A549 (cell line): ENCODE measurements at regions not wholly inside any gene's neighbourhood (a gene's known extent, or its start where the extent isn't known, plus 50 kb on each side); places are given as distances from the start of the nearest gene placed in this dataset.

Experiments
- ATAC-seq, 2 experiments: fragments of 200-7000 bp in 1 of 2; fragments of >200 bp in 1 of 2; cut with Nextera tagmentation in 1 of 2; cut with Tn5 transposase in 1 of 2; 3 replicates each; pipeline versions ENCODE4 v1.8.0 to v1.9.1; 2018 to 2020; ENCODE audit warnings: mild to moderate bottlenecking in 1 of 2, moderate library complexity in 1 of 2
- CTCF ChIA-PET: fragments of 300-600 bp; sonication (Branson Sonifier 250); formaldehyde crosslinking; extraction: SDS; loops from one replicate; lab custom pipeline; 2021; ENCODE audit warnings: antibody characterized with exemption, inconsistent platforms; lab: Yijun Ruan, JAX
- POLR2A ChIA-PET: fragments of 350-600 bp; formaldehyde crosslinking; extraction: SDS; loops from one replicate; lab custom pipeline; 2021; ENCODE audit warnings: antibody characterized with exemption, inconsistent platforms; lab: Yijun Ruan, JAX
- DNase-seq, 2 experiments: peaks; one replicate each; pipeline versions ENCODE4 v3.0.0 to v3.0.0-alpha.2; 2011 to 2016; ENCODE audit warnings: low read depth in 1 of 2, low spot score in 1 of 2
- FAIRE-seq: peaks from 2 replicates; lab custom pipeline; 2011; peaks lifted over from hg19 to GRCh38; lab: Jason Lieb, UNC
- H3K27ac ChIP-seq, 2 experiments: fragments of >200 bp; sonication (Bioruptor Twin); formaldehyde crosslinking; 3 replicates each; pipeline ENCODE4 v1.5.1; 2016 to 2017
- H3K4me1 ChIP-seq: fragments of >200 bp; sonication (Bioruptor Twin); formaldehyde crosslinking; 3 replicates; pipeline ENCODE4 v1.6.1; 2016
- H3K4me2 ChIP-seq: fragments of >200 bp; sonication (Bioruptor Twin); formaldehyde crosslinking; 3 replicates; pipeline ENCODE4 v1.6.1; 2016
- H3K4me3 ChIP-seq: fragments of >200 bp; sonication (Bioruptor Twin); formaldehyde crosslinking; 3 replicates; pipeline ENCODE4 v1.5.1; 2016
- H3K9me3 ChIP-seq: fragments of >200 bp; sonication (Bioruptor Twin); formaldehyde crosslinking; 3 replicates; pipeline ENCODE4 v1.6.1; 2016
- CHD2 ChIP-seq: fragments of 150-350 bp; IDR thresholded peaks from 2 replicates; pipeline ENCODE4 v1.6.1; 2014; ENCODE audit warnings: low read length; ENCODE audit not compliant: partially characterized antibody
- CHD4 ChIP-seq: fragments of 200-600 bp; sonication (generic); IDR thresholded peaks from 2 replicates; pipeline ENCODE4 v1.6.1; 2016; ENCODE audit warnings: antibody characterized with exemption, mild to moderate bottlenecking, borderline replicate concordance
- E2F6 ChIP-seq: IDR thresholded peaks from 2 replicates; pipeline ENCODE4 v1.6.1; 2012; ENCODE audit warnings: low read depth, borderline replicate concordance
- EHMT2 ChIP-seq: fragments of 200-600 bp; sonication (generic); IDR thresholded peaks from 2 replicates; pipeline ENCODE4 v1.6.1; 2016; ENCODE audit warnings: antibody characterized with exemption, low read depth, mild to moderate bottlenecking, moderate library complexity
- GATA3 ChIP-seq: IDR thresholded peaks from 2 replicates; pipeline ENCODE4 v1.6.1; 2012; ENCODE audit warnings: borderline replicate concordance
- HDAC2 ChIP-seq: fragments of 200-600 bp; sonication (generic); IDR thresholded peaks from 2 replicates; pipeline ENCODE4 v1.6.1; 2016
- HMGXB4 ChIP-seq: fragments of 250-450 bp; sonication (Bioruptor Pico); IDR thresholded peaks from 2 replicates; pipeline ENCODE4 v1.5.0; 2021; ENCODE audit warnings: mild to moderate bottlenecking, moderate library complexity, borderline replicate concordance
- HOXA7 ChIP-seq: fragments of 250-450 bp; sonication (Bioruptor Pico); IDR thresholded peaks from 2 replicates; pipeline ENCODE4 v1.5.0; 2020; ENCODE audit warnings: mild to moderate bottlenecking, moderate library complexity
- MAFK ChIP-seq: fragments of 450-650 bp; IDR thresholded peaks from 2 replicates; pipeline ENCODE4 v1.6.1; 2014; ENCODE audit not compliant: partially characterized antibody
- MAZ ChIP-seq: fragments of 150-350 bp; IDR thresholded peaks from 2 replicates; pipeline ENCODE4 v1.6.1; 2014; ENCODE audit warnings: antibody characterized with exemption, low read depth, low read length, borderline replicate concordance
- NFE2L2 ChIP-seq: fragments of 150-350 bp; conservative IDR thresholded peaks from 2 replicates; pipeline ENCODE4 v1.6.1; 2014; ENCODE audit warnings: low read length
- NPAS2 ChIP-seq: fragments of 250-450 bp; sonication (Bioruptor Pico); IDR thresholded peaks from 2 replicates; pipeline ENCODE4 v1.8.0; 2022; ENCODE audit warnings: mild to moderate bottlenecking, moderate library complexity, borderline replicate concordance
- NR3C1 ChIP-seq: fragments of >200 bp; sonication (Bioruptor Twin); formaldehyde crosslinking; IDR thresholded peaks from 3 replicates; pipeline ENCODE4 v1.6.1; 2017
- RARB ChIP-seq: fragments of 250-450 bp; sonication (Bioruptor Pico); IDR thresholded peaks from 2 replicates; pipeline ENCODE4 v1.8.0; 2021; ENCODE audit warnings: mild to moderate bottlenecking, moderate library complexity
- RFX5 ChIP-seq: fragments of 450-650 bp; IDR thresholded peaks from 2 replicates; pipeline ENCODE4 v1.7.1; 2014; ENCODE audit warnings: antibody characterized with exemption, mild to moderate bottlenecking, moderate library complexity
- RNF2 ChIP-seq: fragments of 200-600 bp; sonication (generic); IDR thresholded peaks from 2 replicates; pipeline ENCODE4 v1.6.1; 2016; ENCODE audit warnings: low read depth, mild to moderate bottlenecking, antibody characterized with exemption, moderate library complexity, borderline replicate concordance
- SREBF2 ChIP-seq: fragments of 450-650 bp; IDR thresholded peaks from 2 replicates; pipeline ENCODE4 v1.6.1; 2014; ENCODE audit warnings: mild to moderate bottlenecking, moderate library complexity
- TFCP2L1 ChIP-seq: fragments of 250-450 bp; sonication (Bioruptor Pico); IDR thresholded peaks from 2 replicates; pipeline ENCODE4 v1.5.0; 2021; ENCODE audit warnings: mild to moderate bottlenecking
- TP53 ChIP-seq: fragments of 250-450 bp; sonication (Bioruptor Pico); IDR thresholded peaks from 2 replicates; pipeline ENCODE4 v1.5.0; 2021; ENCODE audit warnings: mild to moderate bottlenecking, moderate library complexity
- ZC3H11A ChIP-seq: fragments of 450-650 bp; IDR thresholded peaks from 2 replicates; pipeline ENCODE4 v1.6.1; 2014; ENCODE audit warnings: antibody characterized with exemption, mild to moderate bottlenecking
- ZSCAN20 ChIP-seq: fragments of 250-450 bp; sonication (Bioruptor Pico); IDR thresholded peaks from 2 replicates; pipeline ENCODE4 v1.8.0; 2022; ENCODE audit warnings: mild to moderate bottlenecking, moderate library complexity
- WGBS: methylation state at CpG from one replicate; pipeline ENCODE4 v1.1.6; 2017; ENCODE audit errors: missing lambda C conversion rate; 5-methylcytosine and 5-hydroxymethylcytosine counted together
- TF ChIP-seq, protein P1 (sequence below): fragments of >200 bp; sonication (Bioruptor Twin); formaldehyde crosslinking; IDR thresholded peaks from 3 replicates; pipeline ENCODE4 v1.5.1; 2016
- TF ChIP-seq, protein P2 (sequence below): fragments of 150-350 bp; IDR thresholded peaks from 2 replicates; pipeline ENCODE4 v1.6.1; 2014; ENCODE audit warnings: low read depth, mild to moderate bottlenecking, low read length

- H3K4me1 ChIP-seq = no peaks in the 10 kb centered on the region
- DNase-seq (no peak), ATAC-seq (no peak), FAIRE-seq (no peak)
- CTCF ChIA-PET = no interaction called here
- 22% methylated on average over 2 of the region's 2 CpGs for WGBS
- no peak overlapping the region for H3K4me2 ChIP-seq
- H3K4me3 ChIP-seq = no peak overlapping the region
- H3K9me3 ChIP-seq = no peaks in the 10 kb centered on the region
- POLR2A ChIA-PET = no interaction called here
- TF ChIP-seq TFCP2L1 (CRISPR knock-in tag) = no peak
- no peak for TF ChIP-seq SREBF2
- TF ChIP-seq GATA3 = no peak
- TF ChIP-seq EHMT2 = no peak
- no peak for TF ChIP-seq NR3C1
- no peak for TF ChIP-seq ZC3H11A
- TF ChIP-seq HMGXB4 (CRISPR knock-in tag) = no peak
- TF ChIP-seq MAFK = no peak
- no peak for TF ChIP-seq NFE2L2
- TF ChIP-seq NPAS2 (CRISPR knock-in tag) = no peak
- TF ChIP-seq, protein P1, sequence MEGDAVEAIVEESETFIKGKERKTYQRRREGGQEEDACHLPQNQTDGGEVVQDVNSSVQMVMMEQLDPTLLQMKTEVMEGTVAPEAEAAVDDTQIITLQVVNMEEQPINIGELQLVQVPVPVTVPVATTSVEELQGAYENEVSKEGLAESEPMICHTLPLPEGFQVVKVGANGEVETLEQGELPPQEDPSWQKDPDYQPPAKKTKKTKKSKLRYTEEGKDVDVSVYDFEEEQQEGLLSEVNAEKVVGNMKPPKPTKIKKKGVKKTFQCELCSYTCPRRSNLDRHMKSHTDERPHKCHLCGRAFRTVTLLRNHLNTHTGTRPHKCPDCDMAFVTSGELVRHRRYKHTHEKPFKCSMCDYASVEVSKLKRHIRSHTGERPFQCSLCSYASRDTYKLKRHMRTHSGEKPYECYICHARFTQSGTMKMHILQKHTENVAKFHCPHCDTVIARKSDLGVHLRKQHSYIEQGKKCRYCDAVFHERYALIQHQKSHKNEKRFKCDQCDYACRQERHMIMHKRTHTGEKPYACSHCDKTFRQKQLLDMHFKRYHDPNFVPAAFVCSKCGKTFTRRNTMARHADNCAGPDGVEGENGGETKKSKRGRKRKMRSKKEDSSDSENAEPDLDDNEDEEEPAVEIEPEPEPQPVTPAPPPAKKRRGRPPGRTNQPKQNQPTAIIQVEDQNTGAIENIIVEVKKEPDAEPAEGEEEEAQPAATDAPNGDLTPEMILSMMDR = no peak
- TF ChIP-seq RARB (CRISPR knock-in tag) = no peak
- TF ChIP-seq CHD2 = no peak
- no peak for TF ChIP-seq E2F6
- H3K27ac ChIP-seq = no peak overlapping the region
Observed at GRCh38 chr13:76637641-76638141, 248.5 kb downstream of the KCTD12 start.

DNA sequence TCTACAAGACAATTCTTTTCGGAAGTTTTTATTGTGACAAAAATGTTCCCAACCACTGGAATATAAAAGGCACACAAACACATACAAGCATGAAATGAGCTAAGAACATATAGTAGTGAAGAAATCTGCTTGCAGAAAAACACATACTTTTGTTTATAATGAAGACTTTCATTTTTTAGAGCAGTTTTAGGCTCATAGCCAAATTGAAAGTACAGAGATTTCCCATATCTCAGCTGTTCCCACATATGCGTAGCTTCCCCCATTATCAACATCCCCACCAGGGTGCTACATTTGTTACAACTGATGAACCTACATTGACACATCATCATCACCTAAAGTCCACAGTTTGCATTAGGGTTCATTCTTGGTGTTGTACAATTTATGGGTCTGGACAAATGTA, 249.4 kb downstream of the KCTD12 start:
- Histone ChIP-seq H3K9me3 (no peaks in the 10 kb centered on the region), H3K4me1 (no peaks in the 10 kb centered on the region), H3K4me2 (no peak overlapping the region), H3K27ac (no peak overlapping the region), H3K4me3 (no peak overlapping the region)
- ATAC-seq = no peak
- TF ChIP-seq TP53 (CRISPR knock-in tag) = no peak
- no peak for TF ChIP-seq ZSCAN20 (CRISPR knock-in tag)
- TF ChIP-seq HDAC2 = no peak
- TF ChIP-seq, protein P2, sequence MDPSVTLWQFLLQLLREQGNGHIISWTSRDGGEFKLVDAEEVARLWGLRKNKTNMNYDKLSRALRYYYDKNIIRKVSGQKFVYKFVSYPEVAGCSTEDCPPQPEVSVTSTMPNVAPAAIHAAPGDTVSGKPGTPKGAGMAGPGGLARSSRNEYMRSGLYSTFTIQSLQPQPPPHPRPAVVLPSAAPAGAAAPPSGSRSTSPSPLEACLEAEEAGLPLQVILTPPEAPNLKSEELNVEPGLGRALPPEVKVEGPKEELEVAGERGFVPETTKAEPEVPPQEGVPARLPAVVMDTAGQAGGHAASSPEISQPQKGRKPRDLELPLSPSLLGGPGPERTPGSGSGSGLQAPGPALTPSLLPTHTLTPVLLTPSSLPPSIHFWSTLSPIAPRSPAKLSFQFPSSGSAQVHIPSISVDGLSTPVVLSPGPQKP = no peak
- TF ChIP-seq NFE2L2 = no peak
- TF ChIP-seq MAZ = no peak
- TF ChIP-seq HOXA7 (CRISPR knock-in tag) = no peak
- no peak for TF ChIP-seq GATA3
- TF ChIP-seq NPAS2 (CRISPR knock-in tag) = no peak
- TF ChIP-seq RNF2 = no peak
- no peak for TF ChIP-seq CHD4
- no peak for TF ChIP-seq RFX5
- ChIA-PET CTCF (no interaction called here), POLR2A (no interaction called here)
- no peak for FAIRE-seq
- WGBS = 57% methylated on average over 2 of the region's 2 CpGs
- DNase-seq = no peak
